Renal pelvis (tissue), 1 donor: ENCODE measurements at regions not wholly inside any gene's neighbourhood (a gene's known extent, or its start where the extent isn't known, plus 50 kb on each side); places are given as distances from the start of the nearest gene placed in this dataset.

Experiments
- DNase-seq: peaks from one replicate; pipeline ENCODE4 v3.0.0-alpha.2; 2013

GRCh38 chr17:55582897-55583296 is 71.6 kb upstream of the SMIM36 start:
- DNase-seq, result no peak

- no peak for DNase-seq
Measured at GRCh38 chr17:55580596-55581133, 69.4 kb upstream of the SMIM36 start.

- DNase-seq, result no peak
Measured at GRCh38 chr17:55577687-55578086, 66.4 kb upstream of the SMIM36 start.

- peak; percentile 57 for DNase-seq
Measured at GRCh38 chr17:55576996-55577586, 65.8 kb upstream of the SMIM36 start.

GRCh38 chr17:55576237-55576995 is 65.2 kb upstream of the SMIM36 start:
- peak; percentile 30 for DNase-seq

GRCh38 chr17:55575058-55575636 is 63.9 kb upstream of the SMIM36 start:
- no peak for DNase-seq

- DNase-seq, result no peak
Measured at GRCh38 chr17:55572599-55572998, 61.3 kb upstream of the SMIM36 start.

- no peak for DNase-seq
Measured at GRCh38 chr17:55572139-55572538, 60.9 kb upstream of the SMIM36 start.

GRCh38 chr17:55571095-55571494 is 59.8 kb upstream of the SMIM36 start:
- no peak for DNase-seq

- no peak for DNase-seq
Measured at GRCh38 chr17:55570391-55570790, 59.1 kb upstream of the SMIM36 start.

GRCh38 chr17:55567240-55568214 is 56.3 kb upstream of the SMIM36 start:
- peak; percentile 65 for DNase-seq

GRCh38 chr17:55564081-55564480 is 52.8 kb upstream of the SMIM36 start:
- no peak for DNase-seq

GRCh38 chr17:55563363-55563762 is 52.1 kb upstream of the SMIM36 start:
- DNase-seq, result no peak

GRCh38 chr17:55561973-55562495 is 50.8 kb upstream of the SMIM36 start:
- no peak for DNase-seq

- DNase-seq, result no peak
Measured at GRCh38 chr17:55561316-55561972, 50.2 kb upstream of the SMIM36 start.
